HG03342 (cell line): ENCODE measurements at regions not wholly inside any gene's neighbourhood (a gene's known extent, or its start where the extent isn't known, plus 50 kb on each side); places are given as distances from the start of the nearest gene placed in this dataset.

ENCODE experiments used
- ATAC-seq: cut with Tn5 transposase; IDR thresholded peaks from one replicate; pipeline ENCODE4 v1.9.1; 2021; ENCODE audit warnings: mild to moderate bottlenecking, moderate library complexity; ENCODE audit not compliant: unreplicated experiment

GRCh38 chr2:221050020-221050795 lies 521.9 kb downstream of the EPHA4 start:
- ATAC-seq: no peak

- ATAC-seq: no peak
These were observed 520.9 kb downstream of the EPHA4 start for GRCh38 chr2:221051162-221051561.

- no peak for ATAC-seq
These were observed 511.7 kb downstream of the EPHA4 start for GRCh38 chr2:221060376-221060775.

- ATAC-seq: no peak
These were observed 508.5 kb downstream of the EPHA4 start for GRCh38 chr2:221063568-221063967.

- ATAC-seq: no peak
These were observed 507.8 kb downstream of the EPHA4 start for GRCh38 chr2:221064058-221064854.

- ATAC-seq: no peak
These were observed 507.2 kb downstream of the EPHA4 start for GRCh38 chr2:221064880-221065279.

GRCh38 chr2:221068123-221068522 lies 504.0 kb downstream of the EPHA4 start:
- no peak for ATAC-seq

GRCh38 chr2:221070106-221070505 lies 502.0 kb downstream of the EPHA4 start:
- no peak for ATAC-seq

GRCh38 chr2:221073326-221074049 lies 498.6 kb downstream of the EPHA4 start:
- ATAC-seq: no peak

GRCh38 chr2:221074238-221074637 lies 497.9 kb downstream of the EPHA4 start:
- no peak for ATAC-seq

GRCh38 chr2:221075203-221075602 lies 496.9 kb downstream of the EPHA4 start:
- no peak for ATAC-seq

GRCh38 chr2:221077251-221077650 lies 494.9 kb downstream of the EPHA4 start:
- ATAC-seq: no peak

- no peak for ATAC-seq
These were observed 494.3 kb downstream of the EPHA4 start for GRCh38 chr2:221077799-221078198.

GRCh38 chr2:221085341-221085900 lies 486.7 kb downstream of the EPHA4 start:
- ATAC-seq: no peak

- no peak for ATAC-seq
These were observed 486.2 kb downstream of the EPHA4 start for GRCh38 chr2:221085936-221086335.

GRCh38 chr2:221087779-221088178 lies 484.3 kb downstream of the EPHA4 start:
- no peak for ATAC-seq

GRCh38 chr2:221088506-221088905 lies 483.6 kb downstream of the EPHA4 start:
- no peak for ATAC-seq

- ATAC-seq: no peak
These were observed 476.7 kb downstream of the EPHA4 start for GRCh38 chr2:221095356-221095755.

- no peak for ATAC-seq
These were observed 475.2 kb downstream of the EPHA4 start for GRCh38 chr2:221096706-221097567.

- ATAC-seq: no peak
These were observed 474.6 kb downstream of the EPHA4 start for GRCh38 chr2:221097568-221097915.
